Endothelial cell (in vitro differentiated cells): ENCODE measurements at regions not wholly inside any gene's neighbourhood (a gene's known extent, or its start where the extent isn't known, plus 50 kb on each side); places are given as distances from the start of the nearest gene placed in this dataset.

ENCODE experiments used
- DNase-seq: peaks from one replicate; pipeline ENCODE4 v3.0.0; 2021; ENCODE audit warnings: low spot score
- H3K27ac Mint-ChIP-seq: one replicate; pipeline ENCODE4 v1.8.0; 2021; ENCODE audit warnings: mixed read lengths, inconsistent platforms; ENCODE audit not compliant: unreplicated experiment
- H3K27me3 Mint-ChIP-seq: one replicate; pipeline ENCODE4 v1.8.0; 2021; ENCODE audit warnings: mild to moderate bottlenecking, moderate library complexity, mixed read lengths, inconsistent platforms; ENCODE audit not compliant: unreplicated experiment
- H3K36me3 Mint-ChIP-seq: one replicate; pipeline ENCODE4 v1.8.0; 2021; ENCODE audit warnings: mild to moderate bottlenecking, low read depth, mixed read lengths, inconsistent platforms; ENCODE audit not compliant: unreplicated experiment
- H3K4me1 Mint-ChIP-seq: one replicate; pipeline ENCODE4 v1.8.0; 2021; ENCODE audit warnings: mild to moderate bottlenecking, mixed read lengths, inconsistent platforms; ENCODE audit not compliant: unreplicated experiment
- H3K4me3 Mint-ChIP-seq: one replicate; pipeline ENCODE4 v1.8.0; 2021; ENCODE audit warnings: mild to moderate bottlenecking, mixed read lengths, inconsistent platforms; ENCODE audit not compliant: unreplicated experiment
- H3K9me3 Mint-ChIP-seq: one replicate; pipeline ENCODE4 v1.8.0; 2021; ENCODE audit warnings: mixed read lengths, inconsistent platforms; ENCODE audit not compliant: unreplicated experiment
- TF ChIP-seq, protein P1 (sequence below): fragments of 200-600 bp; sonication (generic); IDR thresholded peaks from one replicate; pipeline ENCODE4 v1.5.0; 2021; ENCODE audit warnings: antibody characterized with exemption; ENCODE audit not compliant: unreplicated experiment

DNA sequence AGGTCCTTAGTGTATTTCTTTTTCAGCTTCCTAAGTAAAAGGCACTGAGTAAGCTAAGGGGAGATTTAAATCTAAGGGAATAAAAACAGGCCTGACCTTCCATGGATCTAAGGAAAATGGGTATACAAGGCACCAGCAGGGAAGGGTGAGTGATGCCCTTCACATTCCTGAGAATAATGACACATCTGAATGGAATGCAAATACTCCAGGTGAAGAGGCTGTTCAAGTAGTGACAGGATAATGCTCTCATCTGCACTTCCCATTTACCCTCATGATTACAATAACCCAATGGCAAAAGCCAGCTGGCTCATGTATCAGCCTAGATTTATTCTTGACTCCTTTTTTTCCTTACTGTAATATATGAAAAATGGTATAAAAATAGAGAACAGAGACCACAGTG is 216.2 kb upstream of the ACTBL2 start:
- TF ChIP-seq, protein P1, sequence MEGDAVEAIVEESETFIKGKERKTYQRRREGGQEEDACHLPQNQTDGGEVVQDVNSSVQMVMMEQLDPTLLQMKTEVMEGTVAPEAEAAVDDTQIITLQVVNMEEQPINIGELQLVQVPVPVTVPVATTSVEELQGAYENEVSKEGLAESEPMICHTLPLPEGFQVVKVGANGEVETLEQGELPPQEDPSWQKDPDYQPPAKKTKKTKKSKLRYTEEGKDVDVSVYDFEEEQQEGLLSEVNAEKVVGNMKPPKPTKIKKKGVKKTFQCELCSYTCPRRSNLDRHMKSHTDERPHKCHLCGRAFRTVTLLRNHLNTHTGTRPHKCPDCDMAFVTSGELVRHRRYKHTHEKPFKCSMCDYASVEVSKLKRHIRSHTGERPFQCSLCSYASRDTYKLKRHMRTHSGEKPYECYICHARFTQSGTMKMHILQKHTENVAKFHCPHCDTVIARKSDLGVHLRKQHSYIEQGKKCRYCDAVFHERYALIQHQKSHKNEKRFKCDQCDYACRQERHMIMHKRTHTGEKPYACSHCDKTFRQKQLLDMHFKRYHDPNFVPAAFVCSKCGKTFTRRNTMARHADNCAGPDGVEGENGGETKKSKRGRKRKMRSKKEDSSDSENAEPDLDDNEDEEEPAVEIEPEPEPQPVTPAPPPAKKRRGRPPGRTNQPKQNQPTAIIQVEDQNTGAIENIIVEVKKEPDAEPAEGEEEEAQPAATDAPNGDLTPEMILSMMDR, result no peak
- no peaks in the 10 kb centered on the region for H3K27me3 Mint-ChIP-seq
- H3K9me3 Mint-ChIP-seq, result no peaks in the 10 kb centered on the region
- H3K36me3 Mint-ChIP-seq, result no peaks in the 10 kb centered on the region
- DNase-seq, result no peak
- H3K27ac Mint-ChIP-seq, result no peak overlapping the region
- H3K4me3 Mint-ChIP-seq, result no peak overlapping the region
- H3K4me1 Mint-ChIP-seq, result peaks cover 3% of the 10 kb centered on the region

DNA sequence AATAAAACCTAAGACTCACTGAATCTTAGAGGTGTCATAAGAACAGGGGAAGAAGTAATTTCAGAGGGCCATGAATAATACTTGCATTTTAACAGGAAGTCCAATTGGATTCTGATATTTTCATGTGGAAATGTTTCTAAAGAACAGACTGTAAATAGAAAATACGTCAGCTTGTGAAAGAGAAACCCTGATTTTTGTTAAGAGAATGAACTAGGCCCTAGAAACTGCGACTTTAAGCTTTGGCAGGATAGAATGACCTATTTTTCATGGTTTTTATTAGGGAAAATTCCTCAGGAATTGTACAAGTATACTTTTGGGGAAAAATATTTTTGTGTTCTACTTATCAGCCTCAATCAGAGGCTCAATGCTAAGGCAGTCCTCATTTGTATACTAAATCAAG is 215.5 kb upstream of the ACTBL2 start:
- no peak for DNase-seq
- Mint-ChIP-seq H3K4me1 (peaks cover 3% of the 10 kb centered on the region), H3K36me3 (no peaks in the 10 kb centered on the region), H3K27me3 (no peaks in the 10 kb centered on the region), H3K27ac (no peak overlapping the region), H3K9me3 (no peaks in the 10 kb centered on the region), H3K4me3 (no peak overlapping the region)
- TF ChIP-seq, protein P1, result no peak

DNA sequence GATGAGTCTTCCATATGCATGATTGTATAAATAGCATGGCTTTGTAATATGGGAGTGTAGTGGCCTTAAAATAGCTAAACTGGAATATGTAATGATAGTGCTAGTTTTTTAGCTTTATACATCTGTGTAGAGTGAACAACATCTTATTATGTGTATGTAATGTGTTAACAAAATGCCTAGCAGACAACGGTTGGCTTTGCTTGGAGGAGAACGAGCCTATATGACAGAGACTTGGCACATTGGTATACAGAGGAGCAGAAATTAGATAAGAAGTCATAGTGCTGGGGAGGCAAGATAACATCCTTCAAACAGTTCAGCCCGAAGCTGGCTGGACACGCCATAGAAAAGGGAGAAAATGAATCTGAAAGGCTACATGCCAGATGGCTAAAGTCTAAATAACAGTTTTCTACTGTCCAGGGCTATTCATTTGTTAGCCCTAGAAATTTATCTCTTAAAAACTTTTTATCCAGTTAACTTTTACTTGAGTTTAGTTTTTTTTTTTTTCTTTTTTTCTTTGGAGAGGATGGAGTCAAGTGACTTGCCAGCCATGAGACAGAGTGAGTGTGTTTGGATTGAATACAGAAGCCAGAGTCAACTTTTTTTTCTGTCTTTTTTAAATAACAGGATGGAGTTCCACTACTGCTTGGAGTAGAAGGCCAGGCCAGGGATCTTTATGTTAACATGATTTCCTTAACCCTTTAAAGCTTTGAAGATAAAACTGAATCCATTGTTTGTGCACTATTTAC is 214.4 kb upstream of the ACTBL2 start:
- no peak for DNase-seq
- peaks cover 2% of the 10 kb centered on the region for H3K27me3 Mint-ChIP-seq

DNA sequence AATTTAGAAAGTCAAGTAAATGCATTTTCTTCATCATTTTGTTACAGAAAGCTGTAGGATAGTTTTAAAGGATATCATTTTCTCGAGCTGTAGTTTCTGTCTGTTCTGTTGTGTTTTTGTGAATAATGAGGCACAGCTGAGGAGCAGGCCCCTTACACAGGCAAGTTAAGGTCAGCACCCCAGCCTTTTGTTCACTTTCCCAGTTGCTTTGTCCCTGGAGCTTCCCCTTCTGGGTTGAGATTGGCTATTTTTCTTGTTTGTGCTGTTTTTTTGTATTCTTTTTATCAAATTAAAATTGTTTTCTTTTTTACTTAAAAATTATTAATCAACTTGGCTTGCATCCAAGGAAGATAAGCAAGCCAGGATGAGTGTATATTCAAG is 213.8 kb upstream of the ACTBL2 start:
- no peak overlapping the region for H3K27ac Mint-ChIP-seq
- TF ChIP-seq, protein P1, result no peak
- no peak overlapping the region for H3K4me3 Mint-ChIP-seq
- no peaks in the 10 kb centered on the region for H3K36me3 Mint-ChIP-seq
- H3K9me3 Mint-ChIP-seq, result no peaks in the 10 kb centered on the region
- H3K27me3 Mint-ChIP-seq, result peaks cover 2% of the 10 kb centered on the region
- no peak for DNase-seq
- H3K4me1 Mint-ChIP-seq, result peaks cover 3% of the 10 kb centered on the region

More for the DNA sequence above, 214.4 kb upstream of the ACTBL2 start:
- no peaks in the 10 kb centered on the region for H3K9me3 Mint-ChIP-seq
- no peaks in the 10 kb centered on the region for H3K36me3 Mint-ChIP-seq
- no peak overlapping the region for H3K27ac Mint-ChIP-seq
- TF ChIP-seq, protein P1, result no peak
- no peak overlapping the region for H3K4me3 Mint-ChIP-seq
- H3K4me1 Mint-ChIP-seq, result peaks cover 3% of the 10 kb centered on the region

DNA sequence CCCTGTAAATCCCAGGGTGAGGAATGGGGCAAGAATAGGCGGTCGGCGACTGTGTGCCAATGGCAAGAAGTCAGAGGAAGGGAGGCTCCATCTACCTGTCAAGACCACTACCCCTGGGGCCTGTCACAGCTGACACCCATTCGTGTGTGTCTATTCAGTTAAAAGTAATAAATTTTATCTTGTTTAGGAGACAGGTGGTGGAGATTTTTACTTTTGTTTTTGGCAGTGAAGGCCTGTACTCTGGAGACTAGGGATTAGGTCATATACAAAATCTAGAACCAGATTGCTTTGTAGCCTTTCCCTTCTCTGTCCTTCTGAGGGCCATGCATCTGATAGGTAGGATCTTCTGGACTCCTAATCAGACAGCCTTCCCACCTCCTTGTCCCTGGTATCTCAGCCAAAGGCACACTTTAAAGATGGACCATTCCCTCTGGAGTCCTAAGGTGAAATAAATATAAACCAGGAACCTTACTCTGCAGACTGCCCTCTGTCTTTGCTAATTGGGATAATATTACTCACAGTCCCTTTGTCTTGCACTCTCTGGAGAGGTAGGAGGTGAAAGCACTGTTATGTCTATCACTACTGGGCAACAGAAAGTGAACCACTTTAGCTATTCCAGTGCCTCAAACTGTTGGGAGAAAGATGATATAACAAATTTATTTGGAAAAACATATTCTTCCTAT is 213.2 kb upstream of the ACTBL2 start:
- Mint-ChIP-seq H3K9me3 (no peaks in the 10 kb centered on the region), H3K36me3 (no peaks in the 10 kb centered on the region), H3K27me3 (peaks cover 2% of the 10 kb centered on the region), H3K27ac (no peak overlapping the region), H3K4me3 (no peak overlapping the region), H3K4me1 (peaks cover 3% of the 10 kb centered on the region)
- DNase-seq, result no peak
- TF ChIP-seq, protein P1, result no peak
